ENCODE measurements at regions not wholly inside any gene's neighbourhood (a gene's known extent, or its start where the extent isn't known, plus 50 kb on each side); places are given as distances from the start of the nearest gene placed in this dataset.

- Histone ChIP-seq H3K4me1 (ENCODE audit: control insufficient read depth, insufficient read depth, low read length) (peaks cover 5% of the 10 kb centered on the region), H3K27ac (ENCODE audit: low read length) (peak overlapping the region; percentile 79), H3K4me3 (ENCODE audit: low read length) (no peak overlapping the region), H3K9me3 (replicated peaks; ENCODE audit: control insufficient read depth, low read depth, low read length) (peaks cover 3% of the 10 kb centered on the region), H3K36me3 (ENCODE audit: control insufficient read depth, insufficient read depth, low read length) (no peaks in the 10 kb centered on the region), H3K27me3 (ENCODE audit: control insufficient read depth, insufficient read depth, low read length) (peaks cover 2% of the 10 kb centered on the region)
- DNase-seq, result no peak
- WGBS (ENCODE audit: insufficient coverage), result no CpG with 5 or more reads among the region's 2 CpGs
Observed at GRCh38 chr13:44223770-44224444, 149.7 kb upstream of the SERP2 start.

DNA sequence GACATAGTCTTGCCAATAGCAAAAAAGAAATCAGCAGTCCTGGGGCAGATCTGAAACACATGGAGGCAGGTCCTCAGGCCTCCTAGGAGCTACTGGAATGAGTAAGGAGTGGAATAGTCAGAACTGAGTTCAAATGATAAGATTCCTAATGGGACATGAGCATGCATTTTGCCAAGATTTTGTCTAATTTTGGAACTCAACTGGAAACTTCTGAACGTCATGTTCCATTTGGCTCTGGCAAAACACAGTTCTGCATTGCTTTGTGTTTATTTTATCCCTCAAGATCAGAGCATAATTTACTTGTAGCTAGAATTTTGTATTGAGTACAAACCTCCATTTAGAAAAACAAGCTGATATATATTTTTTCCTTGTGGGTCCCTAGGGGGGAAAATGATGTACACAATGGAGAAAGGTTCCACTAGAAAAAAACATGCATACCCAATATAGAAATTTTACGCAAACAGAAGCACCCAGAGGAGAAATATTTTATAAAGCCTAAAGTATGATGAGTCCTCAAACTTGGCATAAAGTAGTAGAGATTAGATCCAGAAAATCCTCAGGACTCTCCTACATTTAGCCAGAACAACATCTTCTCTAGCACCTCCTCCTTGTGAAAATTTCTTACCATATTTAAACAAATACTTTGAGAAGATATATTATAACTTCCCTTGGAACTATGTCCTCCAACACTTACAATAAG lies 149.0 kb upstream of the SERP2 start:
- no CpG with 5 or more reads among the region's 2 CpGs for WGBS (ENCODE audit: insufficient coverage)
- Histone ChIP-seq H3K9me3 (replicated peaks; ENCODE audit: control insufficient read depth, low read depth, low read length) (peaks cover 3% of the 10 kb centered on the region), H3K4me3 (ENCODE audit: low read length) (no peak overlapping the region), H3K36me3 (ENCODE audit: control insufficient read depth, insufficient read depth, low read length) (no peaks in the 10 kb centered on the region), H3K27ac (ENCODE audit: low read length) (peak overlapping the region; percentile 79), H3K4me1 (ENCODE audit: control insufficient read depth, insufficient read depth, low read length) (no peaks in the 10 kb centered on the region), H3K27me3 (ENCODE audit: control insufficient read depth, insufficient read depth, low read length) (peaks cover 2% of the 10 kb centered on the region)
- peak; percentile 92 for DNase-seq

DNA sequence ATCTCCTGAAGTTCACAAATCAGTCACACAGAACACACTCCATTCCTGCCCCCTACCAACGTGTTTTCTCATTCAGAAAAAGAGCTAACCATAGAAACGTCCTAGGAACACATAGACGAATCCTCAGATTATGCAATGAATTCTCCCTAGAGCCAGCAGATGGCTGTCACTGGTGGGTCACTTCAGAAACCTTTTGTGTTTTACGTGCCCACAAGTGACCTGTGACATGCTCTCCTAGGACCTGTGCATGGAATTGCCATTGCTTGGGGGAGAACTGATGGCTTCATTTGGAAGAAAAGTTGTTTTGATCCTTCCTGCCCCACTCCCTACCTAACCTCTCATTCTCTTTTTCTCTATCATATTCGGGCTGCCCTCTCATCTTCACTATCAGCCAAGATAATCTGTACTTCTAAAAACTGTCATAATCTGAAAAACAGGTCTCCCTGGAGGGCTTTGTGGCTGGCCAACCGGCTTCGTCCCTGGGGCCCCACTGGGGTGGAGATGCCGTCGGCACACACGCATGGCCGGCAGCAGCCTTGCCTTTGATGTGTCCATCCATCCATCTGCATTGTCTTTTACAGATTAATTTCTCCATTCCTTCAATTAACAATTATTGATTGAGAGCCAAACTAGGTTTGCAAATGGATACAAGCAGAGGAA lies 144.1 kb upstream of the SERP2 start:
- Histone ChIP-seq H3K36me3 (ENCODE audit: control insufficient read depth, insufficient read depth, low read length) (no peaks in the 10 kb centered on the region), H3K4me1 (ENCODE audit: control insufficient read depth, insufficient read depth, low read length) (peaks cover 5% of the 10 kb centered on the region), H3K9me3 (replicated peaks; ENCODE audit: control insufficient read depth, low read depth, low read length) (peaks cover 3% of the 10 kb centered on the region), H3K4me3 (ENCODE audit: low read length) (no peak overlapping the region), H3K27me3 (ENCODE audit: control insufficient read depth, insufficient read depth, low read length) (peaks cover 2% of the 10 kb centered on the region), H3K27ac (ENCODE audit: low read length) (no peak overlapping the region)
- 78% methylated on average over 3 of the region's 11 CpGs for WGBS (ENCODE audit: insufficient coverage)
- no peak for DNase-seq

DNA sequence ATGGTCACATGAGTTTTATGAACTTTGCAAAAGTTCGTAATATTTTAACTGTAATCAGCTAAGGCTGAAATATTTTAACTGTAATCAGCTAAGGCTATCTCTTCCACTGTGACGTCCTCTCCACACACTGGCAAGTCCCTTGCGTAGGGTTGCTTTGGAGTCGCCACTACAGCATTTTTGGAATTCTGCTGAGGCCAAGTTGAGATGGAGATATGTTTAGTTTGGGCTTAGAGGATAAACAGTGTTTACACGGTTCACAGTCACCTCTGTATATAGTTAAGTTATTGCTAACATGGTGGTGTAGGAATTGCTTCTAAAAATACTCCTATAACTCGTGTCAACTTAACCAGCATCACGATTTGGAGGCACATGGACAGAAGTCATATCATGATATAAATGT lies 143.6 kb upstream of the SERP2 start:
- WGBS (ENCODE audit: insufficient coverage), result 100% methylated on average over 1 of the region's 7 CpGs

DNA sequence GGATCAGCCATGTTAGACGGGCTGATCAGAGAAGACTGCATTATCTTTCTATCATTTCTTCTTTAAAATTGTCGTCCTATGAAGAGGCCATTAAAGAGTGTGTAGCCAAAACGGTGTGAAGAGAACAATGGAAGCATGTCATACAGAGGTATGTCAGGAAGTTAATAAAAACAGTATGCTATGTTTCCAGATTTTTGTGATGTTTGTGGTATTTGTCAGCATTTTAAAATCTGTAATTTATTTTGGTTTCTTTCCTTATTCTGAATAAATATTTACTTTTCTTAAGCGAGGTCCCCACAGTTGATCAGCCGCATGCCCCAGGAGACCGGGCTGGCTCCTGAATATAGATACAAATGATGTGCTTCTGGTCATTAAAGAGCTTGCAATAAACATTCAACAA lies 142.9 kb upstream of the SERP2 start:
- Histone ChIP-seq H3K4me1 (ENCODE audit: control insufficient read depth, insufficient read depth, low read length) (peaks cover 5% of the 10 kb centered on the region), H3K36me3 (ENCODE audit: control insufficient read depth, insufficient read depth, low read length) (no peaks in the 10 kb centered on the region), H3K4me3 (ENCODE audit: low read length) (no peak overlapping the region), H3K27me3 (ENCODE audit: control insufficient read depth, insufficient read depth, low read length) (peaks cover 2% of the 10 kb centered on the region), H3K27ac (ENCODE audit: low read length) (no peak overlapping the region), H3K9me3 (replicated peaks; ENCODE audit: control insufficient read depth, low read depth, low read length) (peaks cover 3% of the 10 kb centered on the region)
- no CpG with 5 or more reads among the region's 6 CpGs for WGBS (ENCODE audit: insufficient coverage)
- DNase-seq, result no peak

More for the DNA sequence above, 143.6 kb upstream of the SERP2 start:
- Histone ChIP-seq H3K36me3 (ENCODE audit: control insufficient read depth, insufficient read depth, low read length) (no peaks in the 10 kb centered on the region), H3K4me3 (ENCODE audit: low read length) (no peak overlapping the region), H3K9me3 (replicated peaks; ENCODE audit: control insufficient read depth, low read depth, low read length) (peaks cover 3% of the 10 kb centered on the region), H3K27me3 (ENCODE audit: control insufficient read depth, insufficient read depth, low read length) (peaks cover 2% of the 10 kb centered on the region), H3K27ac (ENCODE audit: low read length) (no peak overlapping the region), H3K4me1 (ENCODE audit: control insufficient read depth, insufficient read depth, low read length) (peaks cover 5% of the 10 kb centered on the region)
- DNase-seq, result no peak

- WGBS (ENCODE audit: insufficient coverage), result 87% methylated on average over 14 of the region's 15 CpGs
- DNase-seq, result no peak
- Histone ChIP-seq H3K27me3 (ENCODE audit: control insufficient read depth, insufficient read depth, low read length) (peaks cover 2% of the 10 kb centered on the region), H3K9me3 (replicated peaks; ENCODE audit: control insufficient read depth, low read depth, low read length) (peaks cover 3% of the 10 kb centered on the region), H3K36me3 (ENCODE audit: control insufficient read depth, insufficient read depth, low read length) (no peaks in the 10 kb centered on the region), H3K4me1 (ENCODE audit: control insufficient read depth, insufficient read depth, low read length) (peaks cover 14% of the 10 kb centered on the region), H3K4me3 (ENCODE audit: low read length) (no peak overlapping the region), H3K27ac (ENCODE audit: low read length) (no peak overlapping the region)
Observed at GRCh38 chr13:44231786-44232516, 141.7 kb upstream of the SERP2 start.

GRCh38 chr13:44232774-44233173 lies 140.8 kb upstream of the SERP2 start:
- Histone ChIP-seq H3K9me3 (replicated peaks; ENCODE audit: control insufficient read depth, low read depth, low read length) (no peaks in the 10 kb centered on the region), H3K27ac (ENCODE audit: low read length) (no peak overlapping the region), H3K27me3 (ENCODE audit: control insufficient read depth, insufficient read depth, low read length) (peaks cover 2% of the 10 kb centered on the region), H3K4me3 (ENCODE audit: low read length) (no peak overlapping the region), H3K36me3 (ENCODE audit: control insufficient read depth, insufficient read depth, low read length) (no peaks in the 10 kb centered on the region), H3K4me1 (ENCODE audit: control insufficient read depth, insufficient read depth, low read length) (peaks cover 19% of the 10 kb centered on the region)
- no peak for DNase-seq
- 73% methylated on average over 5 of the region's 6 CpGs for WGBS (ENCODE audit: insufficient coverage)

DNA sequence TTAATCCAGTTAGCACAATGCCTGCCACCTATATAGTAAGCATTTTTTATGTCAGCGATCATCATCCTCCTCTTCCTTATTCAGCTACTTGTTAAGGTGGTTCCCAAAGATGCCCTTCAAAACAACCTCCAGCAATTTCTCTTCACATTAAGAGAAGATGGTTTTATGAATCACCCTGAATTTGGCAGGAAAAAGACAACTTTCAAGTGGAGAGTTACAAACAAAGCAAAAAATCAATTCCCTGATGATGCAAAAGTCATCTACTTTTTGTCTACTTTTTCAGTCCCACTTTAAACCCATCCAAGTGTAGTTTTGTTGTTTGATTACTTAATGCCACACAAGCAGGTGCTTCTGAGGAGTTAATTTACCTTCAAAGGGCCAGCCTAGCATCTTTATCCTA lies 139.1 kb upstream of the SERP2 start:
- no CpG with 5 or more reads among the region's 1 CpG for WGBS (ENCODE audit: insufficient coverage)
- Histone ChIP-seq H3K27ac (ENCODE audit: low read length) (no peak overlapping the region), H3K36me3 (ENCODE audit: control insufficient read depth, insufficient read depth, low read length) (no peaks in the 10 kb centered on the region), H3K27me3 (ENCODE audit: control insufficient read depth, insufficient read depth, low read length) (no peaks in the 10 kb centered on the region), H3K9me3 (replicated peaks; ENCODE audit: control insufficient read depth, low read depth, low read length) (no peaks in the 10 kb centered on the region), H3K4me3 (ENCODE audit: low read length) (no peak overlapping the region), H3K4me1 (ENCODE audit: control insufficient read depth, insufficient read depth, low read length) (peaks cover 21% of the 10 kb centered on the region)
- DNase-seq, result no peak

DNA sequence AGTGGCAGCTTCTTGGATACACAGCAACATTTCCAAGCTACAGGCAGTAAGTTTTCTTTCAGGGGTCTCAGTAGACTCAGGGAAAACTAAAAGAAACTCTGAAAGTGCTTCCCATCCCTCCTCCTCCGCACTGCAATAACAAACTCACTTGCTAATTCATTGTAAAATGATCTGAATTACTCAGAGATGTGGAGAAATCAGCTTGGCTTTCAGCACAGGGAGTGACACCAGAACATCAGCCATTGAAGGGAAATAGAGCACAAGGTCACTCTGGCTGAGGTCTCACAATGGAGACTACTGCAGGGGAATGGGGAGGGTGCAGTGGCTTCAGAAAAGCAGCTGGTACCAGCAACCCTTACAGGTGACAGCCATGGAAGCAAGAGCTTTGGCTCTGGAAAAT lies 137.3 kb upstream of the SERP2 start:
- peaks cover 21% of the 10 kb centered on the region for H3K4me1 ChIP-seq (ENCODE audit: control insufficient read depth, insufficient read depth, low read length)
- WGBS (ENCODE audit: insufficient coverage), result no CpG with 5 or more reads among the region's 1 CpG
- no peak for DNase-seq
- H3K9me3 ChIP-seq (replicated peaks; ENCODE audit: control insufficient read depth, low read depth, low read length), result no peaks in the 10 kb centered on the region
- H3K27ac ChIP-seq (ENCODE audit: low read length), result peak overlapping the region; percentile 89
- no peaks in the 10 kb centered on the region for H3K27me3 ChIP-seq (ENCODE audit: control insufficient read depth, insufficient read depth, low read length)
- no peak overlapping the region for H3K4me3 ChIP-seq (ENCODE audit: low read length)
- no peaks in the 10 kb centered on the region for H3K36me3 ChIP-seq (ENCODE audit: control insufficient read depth, insufficient read depth, low read length)

DNA sequence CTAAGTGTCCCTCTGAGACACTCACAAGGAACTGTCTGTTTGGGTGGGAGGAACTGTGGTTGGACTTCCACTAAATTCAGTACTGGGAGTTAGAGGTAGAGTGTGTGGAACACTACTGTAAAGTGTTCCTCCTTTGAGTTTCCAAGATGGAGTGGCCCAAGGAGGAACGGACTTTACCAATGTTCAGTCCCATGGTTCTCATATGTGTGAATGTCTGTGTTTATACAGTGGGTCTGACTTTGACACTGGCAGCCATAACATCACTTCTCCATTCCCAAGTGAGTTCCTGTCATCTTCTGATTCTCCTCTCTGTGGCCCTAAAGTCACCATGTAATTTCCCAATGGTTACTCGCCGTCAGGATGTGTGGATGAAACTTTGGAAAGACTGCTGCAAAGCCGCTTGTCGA lies 136.8 kb upstream of the SERP2 start:
- H3K4me1 ChIP-seq (ENCODE audit: control insufficient read depth, insufficient read depth, low read length), result peaks cover 21% of the 10 kb centered on the region
- H3K4me3 ChIP-seq (ENCODE audit: low read length), result no peak overlapping the region
- H3K36me3 ChIP-seq (ENCODE audit: control insufficient read depth, insufficient read depth, low read length), result no peaks in the 10 kb centered on the region
- 51% methylated on average over 4 of the region's 5 CpGs for WGBS (ENCODE audit: insufficient coverage)
- no peak for DNase-seq
- no peaks in the 10 kb centered on the region for H3K9me3 ChIP-seq (replicated peaks; ENCODE audit: control insufficient read depth, low read depth, low read length)
- no peaks in the 10 kb centered on the region for H3K27me3 ChIP-seq (ENCODE audit: control insufficient read depth, insufficient read depth, low read length)
- peak overlapping the region; percentile 89 for H3K27ac ChIP-seq (ENCODE audit: low read length)
